ENCODE measurements at regions not wholly inside any gene's neighbourhood (a gene's known extent, or its start where the extent isn't known, plus 50 kb on each side); places are given as distances from the start of the nearest gene placed in this dataset.

- no peak overlapping the region for H3K4me3 ChIP-seq (ENCODE audit: low read depth, low read length)
- TF ChIP-seq MYC (IDR thresholded peaks at IDR 0.05; ENCODE audit: low read depth, low read length) (no peak), CTCF (IDR thresholded peaks at IDR 0.05; ENCODE audit: low read depth, low read length) (no peak), POLR2A (IDR thresholded peaks at IDR 0.05; ENCODE audit: extremely low read depth, insufficient read length) (no peak), MAX (IDR thresholded peaks at IDR 0.05; ENCODE audit: low read depth, low read length) (no peak)
- DNase-seq (ENCODE audit: low read depth), result no peak
Observed at GRCh38 chr12:74319886-74320285, 217.7 kb upstream of the ATXN7L3B start.

- DNase-seq (ENCODE audit: low read depth), result no peak
- no peak overlapping the region for H3K4me3 ChIP-seq (ENCODE audit: low read depth, low read length)
- TF ChIP-seq MYC (IDR thresholded peaks at IDR 0.05; ENCODE audit: low read depth, low read length) (no peak), CTCF (IDR thresholded peaks at IDR 0.05; ENCODE audit: low read depth, low read length) (no peak), MAX (IDR thresholded peaks at IDR 0.05; ENCODE audit: low read depth, low read length) (no peak), POLR2A (IDR thresholded peaks at IDR 0.05; ENCODE audit: extremely low read depth, insufficient read length) (no peak)
Observed at GRCh38 chr12:74321381-74321780, 216.3 kb upstream of the ATXN7L3B start.

GRCh38 chr12:74322792-74323191, 214.8 kb upstream of the ATXN7L3B start:
- H3K4me3 ChIP-seq (ENCODE audit: low read depth, low read length), result no peak overlapping the region
- DNase-seq (ENCODE audit: low read depth), result no peak
- TF ChIP-seq MAX (IDR thresholded peaks at IDR 0.05; ENCODE audit: low read depth, low read length), result no peak
- no peak for TF ChIP-seq MYC (IDR thresholded peaks at IDR 0.05; ENCODE audit: low read depth, low read length)
- TF ChIP-seq POLR2A (IDR thresholded peaks at IDR 0.05; ENCODE audit: extremely low read depth, insufficient read length), result no peak
- TF ChIP-seq CTCF (IDR thresholded peaks at IDR 0.05; ENCODE audit: low read depth, low read length), result no peak

GRCh38 chr12:74328623-74329022, 209.0 kb upstream of the ATXN7L3B start:
- TF ChIP-seq MYC (IDR thresholded peaks at IDR 0.05; ENCODE audit: low read depth, low read length) (no peak), MAX (IDR thresholded peaks at IDR 0.05; ENCODE audit: low read depth, low read length) (no peak), CTCF (IDR thresholded peaks at IDR 0.05; ENCODE audit: low read depth, low read length) (no peak), POLR2A (IDR thresholded peaks at IDR 0.05; ENCODE audit: extremely low read depth, insufficient read length) (no peak)
- no peak overlapping the region for H3K4me3 ChIP-seq (ENCODE audit: low read depth, low read length)
- DNase-seq (ENCODE audit: low read depth), result no peak

GRCh38 chr12:74334780-74335179, 202.9 kb upstream of the ATXN7L3B start:
- H3K4me3 ChIP-seq (ENCODE audit: low read depth, low read length), result no peak overlapping the region
- TF ChIP-seq CTCF (IDR thresholded peaks at IDR 0.05; ENCODE audit: low read depth, low read length) (no peak), MYC (IDR thresholded peaks at IDR 0.05; ENCODE audit: low read depth, low read length) (no peak), MAX (IDR thresholded peaks at IDR 0.05; ENCODE audit: low read depth, low read length) (no peak), POLR2A (IDR thresholded peaks at IDR 0.05; ENCODE audit: extremely low read depth, insufficient read length) (no peak)
- no peak for DNase-seq (ENCODE audit: low read depth)

- TF ChIP-seq MYC (IDR thresholded peaks at IDR 0.05; ENCODE audit: low read depth, low read length) (no peak), CTCF (IDR thresholded peaks at IDR 0.05; ENCODE audit: low read depth, low read length) (no peak)
- DNase-seq (ENCODE audit: low read depth), result no peak
- H3K4me3 ChIP-seq (ENCODE audit: low read depth, low read length), result no peak overlapping the region
Observed at GRCh38 chr12:74337951-74338350, 199.7 kb upstream of the ATXN7L3B start.
